GM12891 (cell line): ENCODE measurements at regions not wholly inside any gene's neighbourhood (a gene's known extent, or its start where the extent isn't known, plus 50 kb on each side); places are given as distances from the start of the nearest gene placed in this dataset.

ENCODE experiments used
- POLR2A ChIP-seq: IDR thresholded peaks from 2 replicates; pipeline ENCODE4 v1.6.1; 2011; ENCODE audit warnings: low read depth, low read length, control low read depth
- POLR2AphosphoS5 ChIP-seq: IDR thresholded peaks from 2 replicates; pipeline ENCODE4 v1.6.1; 2011; ENCODE audit warnings: low read depth, low read length, control low read depth
- TAF1 ChIP-seq: IDR thresholded peaks from 2 replicates; pipeline ENCODE4 v1.6.1; 2011; ENCODE audit warnings: low read depth, low read length, control low read depth

DNA sequence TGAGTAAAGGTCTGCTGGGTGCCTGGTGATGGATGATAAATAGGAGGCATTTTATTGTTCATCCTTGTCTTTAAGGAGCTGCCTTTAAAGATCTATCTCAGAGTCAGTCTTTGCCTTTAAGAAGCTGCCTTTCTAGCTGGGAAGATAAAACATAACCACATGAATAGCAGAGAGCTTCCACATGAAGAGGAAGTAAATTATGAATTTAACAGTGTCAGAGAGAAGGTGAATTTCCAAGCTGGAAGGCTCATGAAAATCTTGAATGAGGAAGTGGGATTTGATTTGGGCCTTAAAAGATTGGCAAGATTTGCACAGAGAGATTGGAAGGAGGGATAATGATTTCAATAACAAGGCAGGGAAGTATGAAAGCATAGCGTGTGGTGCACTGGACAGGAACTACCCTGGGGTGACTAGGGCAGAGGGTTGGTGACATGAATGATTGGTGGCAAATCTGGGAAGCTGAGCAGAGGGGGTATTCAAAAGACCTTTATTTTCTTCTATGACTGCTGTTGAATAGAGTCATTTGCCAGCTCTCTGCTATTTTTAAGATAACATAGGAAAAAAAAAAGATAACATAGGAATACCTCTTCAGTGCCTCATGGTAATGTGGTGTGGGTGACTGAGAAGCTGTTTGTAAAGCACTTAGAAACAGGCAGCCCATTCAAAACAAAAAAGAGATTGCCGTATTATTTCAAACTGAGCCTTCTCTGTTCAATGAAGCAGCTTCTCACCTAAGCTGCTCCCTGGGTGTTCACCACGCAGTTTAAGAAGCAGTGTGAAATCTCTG is 591.6 kb downstream of the PKHD1 start:
- TF ChIP-seq POLR2AphosphoS5 (no peak), POLR2A (no peak), TAF1 (no peak)
